WERI-Rb-1 (cell line): ENCODE measurements at regions not wholly inside any gene's neighbourhood (a gene's known extent, or its start where the extent isn't known, plus 50 kb on each side); places are given as distances from the start of the nearest gene placed in this dataset.

Experiments
- DNase-seq: peaks from one replicate; pipeline ENCODE4 v3.0.0-alpha.2; 2020
- H3K27ac ChIP-seq: fragments of 250-450 bp; sonication (Bioruptor Pico); 2 replicates; pipeline ENCODE4 v1.5.1; 2020; ENCODE audit warnings: mild to moderate bottlenecking, moderate library complexity
- H3K27me3 ChIP-seq: fragments of 250-450 bp; sonication (Bioruptor Pico); 2 replicates; pipeline ENCODE4 v1.5.1; 2021; ENCODE audit warnings: mild to moderate bottlenecking, low read depth, moderate library complexity; ENCODE audit not compliant: insufficient read depth, severe bottlenecking
- H3K36me3 ChIP-seq: fragments of 250-450 bp; sonication (Bioruptor Pico); 2 replicates; pipeline ENCODE4 v1.5.1; 2020; ENCODE audit warnings: mild to moderate bottlenecking, moderate library complexity
- H3K4me3 ChIP-seq: 2 replicates; pipeline ENCODE4 v1.5.1; 2011; ENCODE audit warnings: low read depth, mild to moderate bottlenecking, control low read depth, low read length
- H3K9me3 ChIP-seq: fragments of 250-450 bp; sonication (Bioruptor Pico); 2 replicates; pipeline ENCODE4 v1.5.1; 2021; ENCODE audit warnings: mild to moderate bottlenecking, moderate library complexity; ENCODE audit not compliant: severe bottlenecking
- TF ChIP-seq, protein P1 (sequence below): IDR thresholded peaks from 2 replicates; pipeline ENCODE4 v1.5.1; 2011; ENCODE audit warnings: low read depth, mild to moderate bottlenecking, control low read depth, inconsistent platforms, low read length

DNA sequence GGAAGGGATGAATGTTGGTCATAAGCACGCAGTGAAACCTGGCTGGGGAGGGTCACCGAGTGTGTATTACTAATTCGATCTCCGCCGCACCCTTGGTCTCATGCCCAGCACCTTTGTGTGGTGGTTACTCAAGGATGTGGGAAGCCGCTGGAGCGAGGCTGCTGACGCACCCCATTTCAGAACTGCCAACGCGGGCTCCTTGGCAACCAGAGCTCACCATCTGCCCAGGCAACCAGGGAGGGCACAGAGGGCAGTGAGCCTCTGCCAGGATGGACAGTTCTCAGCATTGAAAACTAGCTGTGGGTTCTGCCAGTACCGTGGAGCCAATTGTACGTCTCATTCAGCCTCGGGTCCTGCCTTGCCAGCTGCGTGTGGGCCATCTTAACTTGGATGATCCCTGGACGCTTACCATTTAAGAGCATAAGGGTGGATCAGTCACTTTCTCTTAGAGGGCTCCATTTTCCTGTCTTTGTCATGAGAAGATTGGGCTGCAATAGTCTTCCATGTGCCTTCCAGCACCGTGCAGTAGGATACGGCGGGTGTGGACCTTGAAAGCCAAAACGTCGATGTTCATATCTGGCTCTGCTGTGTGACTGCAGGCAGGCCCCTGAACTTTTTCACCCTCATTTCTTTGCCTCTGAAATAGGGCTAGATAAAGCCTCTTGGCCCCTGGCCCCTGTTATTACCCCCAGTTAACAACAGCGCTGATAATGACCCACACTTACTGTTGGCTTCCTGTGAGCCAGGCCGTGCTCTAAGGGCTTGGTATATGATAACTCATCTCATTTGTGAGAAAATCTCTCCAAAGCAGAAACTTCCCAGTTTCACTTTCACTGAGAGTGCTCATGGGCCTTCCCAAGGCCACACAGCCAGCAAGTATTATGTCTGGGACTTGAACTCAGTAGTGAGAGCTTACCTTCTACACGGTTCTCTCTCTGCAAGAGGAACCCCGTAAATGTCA is 238.8 kb downstream of the OPA1 start:
- H3K4me3 ChIP-seq = no peak overlapping the region
- no peaks in the 10 kb centered on the region for H3K27me3 ChIP-seq
- no peak overlapping the region for H3K27ac ChIP-seq
- TF ChIP-seq, protein P1, sequence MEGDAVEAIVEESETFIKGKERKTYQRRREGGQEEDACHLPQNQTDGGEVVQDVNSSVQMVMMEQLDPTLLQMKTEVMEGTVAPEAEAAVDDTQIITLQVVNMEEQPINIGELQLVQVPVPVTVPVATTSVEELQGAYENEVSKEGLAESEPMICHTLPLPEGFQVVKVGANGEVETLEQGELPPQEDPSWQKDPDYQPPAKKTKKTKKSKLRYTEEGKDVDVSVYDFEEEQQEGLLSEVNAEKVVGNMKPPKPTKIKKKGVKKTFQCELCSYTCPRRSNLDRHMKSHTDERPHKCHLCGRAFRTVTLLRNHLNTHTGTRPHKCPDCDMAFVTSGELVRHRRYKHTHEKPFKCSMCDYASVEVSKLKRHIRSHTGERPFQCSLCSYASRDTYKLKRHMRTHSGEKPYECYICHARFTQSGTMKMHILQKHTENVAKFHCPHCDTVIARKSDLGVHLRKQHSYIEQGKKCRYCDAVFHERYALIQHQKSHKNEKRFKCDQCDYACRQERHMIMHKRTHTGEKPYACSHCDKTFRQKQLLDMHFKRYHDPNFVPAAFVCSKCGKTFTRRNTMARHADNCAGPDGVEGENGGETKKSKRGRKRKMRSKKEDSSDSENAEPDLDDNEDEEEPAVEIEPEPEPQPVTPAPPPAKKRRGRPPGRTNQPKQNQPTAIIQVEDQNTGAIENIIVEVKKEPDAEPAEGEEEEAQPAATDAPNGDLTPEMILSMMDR = no peak
- H3K9me3 ChIP-seq = no peaks in the 10 kb centered on the region
- no peaks in the 10 kb centered on the region for H3K36me3 ChIP-seq
- DNase-seq = no peak

DNA sequence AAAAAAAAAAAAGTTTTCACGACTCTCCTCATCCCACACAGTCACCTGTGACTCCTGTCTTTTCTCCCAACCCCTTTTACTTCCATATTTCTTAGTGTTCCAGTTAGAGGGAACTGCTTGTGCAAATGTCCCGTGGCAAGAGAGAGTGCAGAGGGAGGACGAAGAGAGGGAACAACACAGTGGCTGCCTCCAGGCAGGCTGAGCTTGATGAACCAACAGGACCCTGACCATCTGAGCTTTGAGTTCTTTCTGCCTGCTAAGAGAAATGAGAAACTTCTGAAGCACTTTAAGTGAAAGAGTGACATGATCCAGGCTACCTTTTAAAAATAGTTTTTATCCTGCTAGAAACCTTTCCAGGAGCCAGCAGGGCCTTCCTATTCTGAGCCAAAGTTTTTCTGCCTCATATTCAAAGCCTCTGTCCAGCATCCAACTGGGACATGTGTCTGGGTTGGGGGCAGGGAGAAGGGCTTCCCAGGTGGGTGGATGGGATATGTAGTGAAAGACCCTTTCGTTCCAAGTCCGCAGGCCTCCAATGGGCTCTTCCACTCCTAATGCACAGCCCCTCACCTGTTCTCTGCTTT is 239.9 kb downstream of the OPA1 start:
- Histone ChIP-seq H3K9me3 (no peaks in the 10 kb centered on the region), H3K27ac (no peak overlapping the region), H3K4me3 (no peak overlapping the region), H3K27me3 (no peaks in the 10 kb centered on the region), H3K36me3 (no peaks in the 10 kb centered on the region)
- no peak for DNase-seq
- TF ChIP-seq, protein P1 = no peak

DNA sequence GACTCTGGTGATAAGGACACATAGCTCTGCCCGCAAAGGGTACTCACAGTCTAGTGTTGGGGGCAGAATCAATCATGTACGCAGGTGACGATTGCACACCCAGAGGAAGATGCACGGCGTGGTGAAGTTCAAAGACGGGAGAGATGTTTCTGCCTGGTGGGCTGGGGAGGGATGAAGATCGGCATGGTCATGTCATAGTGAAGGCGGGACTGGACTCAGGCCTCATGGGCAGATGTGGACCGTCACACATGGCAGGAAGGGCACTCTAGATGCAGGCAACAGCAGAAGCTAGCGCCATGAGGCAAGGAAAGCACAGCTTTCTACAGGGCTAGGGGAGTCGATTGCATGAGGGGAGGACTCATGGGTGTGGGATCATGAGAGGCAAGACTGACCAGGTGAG is 240.6 kb downstream of the OPA1 start:
- TF ChIP-seq, protein P1 = no peak
- Histone ChIP-seq H3K4me3 (no peak overlapping the region), H3K9me3 (no peaks in the 10 kb centered on the region), H3K27me3 (no peaks in the 10 kb centered on the region), H3K27ac (no peak overlapping the region), H3K36me3 (no peaks in the 10 kb centered on the region)
- no peak for DNase-seq

DNA sequence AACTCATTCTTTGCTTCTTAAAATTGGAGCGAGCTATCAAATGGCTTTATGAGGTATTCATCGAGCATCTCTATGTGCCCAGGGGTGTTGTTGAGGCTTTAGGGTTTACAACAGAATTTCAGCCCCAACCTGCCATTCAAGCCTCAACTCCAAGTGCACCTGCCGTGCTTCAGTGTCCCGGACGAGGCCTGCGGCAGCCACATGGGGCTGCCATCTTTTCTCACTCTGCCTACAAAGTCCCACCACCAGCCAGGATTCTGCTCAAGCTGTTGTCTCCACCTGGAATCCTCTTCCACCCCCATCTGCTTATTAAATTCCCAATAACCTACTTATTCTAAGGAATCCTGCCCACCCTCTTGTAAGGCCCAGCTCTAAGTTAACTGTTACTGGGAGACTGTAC is 242.4 kb downstream of the OPA1 start:
- Histone ChIP-seq H3K36me3 (no peaks in the 10 kb centered on the region), H3K4me3 (no peak overlapping the region), H3K9me3 (no peaks in the 10 kb centered on the region), H3K27me3 (no peaks in the 10 kb centered on the region), H3K27ac (no peak overlapping the region)
- DNase-seq = no peak
- TF ChIP-seq, protein P1 = no peak

DNA sequence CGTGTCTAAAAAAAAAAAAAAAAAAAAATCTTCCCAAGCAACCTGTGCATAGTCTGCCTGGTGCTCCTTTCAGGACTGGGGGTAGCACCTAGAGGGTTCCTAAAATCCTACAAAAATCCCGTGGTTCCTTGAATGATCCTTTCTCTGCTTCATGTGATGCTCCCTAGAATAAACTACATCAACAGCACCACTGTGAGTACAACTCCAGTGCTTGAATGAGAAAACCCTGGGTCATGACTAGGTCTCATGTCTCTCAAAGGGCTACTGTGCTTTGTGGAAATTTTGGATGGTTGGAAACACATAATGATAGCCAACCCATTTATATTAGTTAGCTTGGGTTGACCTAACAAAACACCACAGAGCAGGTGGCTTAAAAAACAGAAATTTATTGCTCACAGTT is 243.5 kb downstream of the OPA1 start:
- no peak overlapping the region for H3K4me3 ChIP-seq
- no peak for DNase-seq
- H3K36me3 ChIP-seq = no peaks in the 10 kb centered on the region
- H3K9me3 ChIP-seq = no peaks in the 10 kb centered on the region
- H3K27ac ChIP-seq = no peak overlapping the region
- TF ChIP-seq, protein P1 = no peak
- no peaks in the 10 kb centered on the region for H3K27me3 ChIP-seq
